ENCODE measurements at regions not wholly inside any gene's neighbourhood (a gene's known extent, or its start where the extent isn't known, plus 50 kb on each side); places are given as distances from the start of the nearest gene placed in this dataset.

DNA sequence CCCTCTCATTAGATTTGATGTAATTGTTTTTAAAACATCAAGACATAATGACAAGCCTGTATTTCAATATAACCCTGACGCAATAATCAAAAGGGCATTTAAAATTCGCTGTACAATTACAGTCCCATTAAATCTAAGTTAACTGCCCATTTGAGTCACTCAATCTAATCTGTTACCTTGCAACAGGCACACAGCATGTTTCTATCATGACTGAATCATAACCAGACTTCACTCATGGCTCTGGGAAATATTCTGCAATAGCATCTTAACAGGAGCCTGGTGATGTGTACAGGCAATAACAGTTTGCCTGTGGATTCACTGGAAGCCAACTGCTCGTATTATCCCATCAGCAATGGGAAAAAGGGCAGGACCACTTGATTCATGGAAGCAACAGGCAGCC lies 142.3 kb upstream of the NCKAP5 start:
- TF ChIP-seq POLR2A (IDR thresholded peaks at IDR 0.05; ENCODE audit: extremely low read depth, insufficient read length) (no peak), CTCF (IDR thresholded peaks at IDR 0.05; ENCODE audit: low read depth, low read length) (no peak), MYC (IDR thresholded peaks at IDR 0.05; ENCODE audit: low read depth, low read length) (no peak)
- TF ChIP-seq, protein P1, sequence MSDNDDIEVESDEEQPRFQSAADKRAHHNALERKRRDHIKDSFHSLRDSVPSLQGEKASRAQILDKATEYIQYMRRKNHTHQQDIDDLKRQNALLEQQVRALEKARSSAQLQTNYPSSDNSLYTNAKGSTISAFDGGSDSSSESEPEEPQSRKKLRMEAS (IDR thresholded peaks at IDR 0.05; ENCODE audit: low read depth, low read length) = no peak

Data from NB4 (cell line).